ENCODE measurements at regions not wholly inside any gene's neighbourhood (a gene's known extent, or its start where the extent isn't known, plus 50 kb on each side); places are given as distances from the start of the nearest gene placed in this dataset.
"Not testable (repeated sequence)": the region's sequence is repeated elsewhere in the genome, so short reads cannot be mapped to it uniquely, and the experiment has no call there.

DNA sequence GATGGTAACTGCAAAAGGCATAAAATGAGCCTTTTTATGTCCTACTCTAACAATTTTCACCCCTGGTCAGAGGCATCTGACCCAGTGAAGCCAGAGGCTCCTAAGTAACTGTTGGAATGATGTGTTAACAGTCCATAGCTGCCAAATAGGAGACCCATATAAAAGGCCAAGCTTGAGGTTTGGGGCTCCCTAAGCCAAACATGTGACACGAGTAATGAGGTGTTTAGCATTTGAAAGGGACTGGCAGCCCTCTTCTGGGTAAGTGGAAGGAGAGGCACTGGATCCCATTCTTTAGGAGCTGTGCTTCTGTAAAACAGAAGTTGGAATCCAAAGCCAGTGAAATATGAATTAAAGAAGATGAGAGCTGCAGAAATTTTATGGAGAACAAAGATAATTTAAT lies 100.6 kb upstream of the PNPLA4 start:
- no peak for DNase-seq (ENCODE audit: low read depth in 2 of 3, low spot score in 2 of 3)

GRCh38 chrX:8025705-8026104 lies 98.5 kb upstream of the PNPLA4 start:
- no peak for DNase-seq (ENCODE audit: low read depth in 2 of 3, low spot score in 2 of 3)

DNA sequence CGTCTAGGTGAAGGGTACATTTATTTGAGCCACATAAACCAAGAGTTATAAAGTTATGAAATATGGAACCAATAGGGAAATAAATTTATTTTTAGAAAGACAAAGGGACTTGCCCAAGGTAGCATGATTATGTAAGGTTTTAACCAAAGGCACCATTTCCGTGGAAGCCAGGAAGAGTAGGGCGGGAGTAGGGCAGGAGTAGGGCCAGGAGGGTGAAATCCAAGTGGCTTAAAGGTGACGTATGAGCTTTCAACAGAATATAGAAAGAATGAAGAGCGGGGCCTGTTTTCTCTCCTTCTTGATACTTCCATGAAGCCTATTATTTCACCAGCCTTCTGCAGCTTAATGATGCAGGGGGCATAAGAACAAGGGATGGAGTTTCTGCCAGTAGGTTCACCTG lies 91.7 kb upstream of the PNPLA4 start:
- no peak for DNase-seq (ENCODE audit: low read depth in 2 of 3, low spot score in 2 of 3)

GRCh38 chrX:8010105-8010504 lies 82.9 kb upstream of the PNPLA4 start:
- no peak for DNase-seq (ENCODE audit: low read depth in 2 of 3, low spot score in 2 of 3)

DNA sequence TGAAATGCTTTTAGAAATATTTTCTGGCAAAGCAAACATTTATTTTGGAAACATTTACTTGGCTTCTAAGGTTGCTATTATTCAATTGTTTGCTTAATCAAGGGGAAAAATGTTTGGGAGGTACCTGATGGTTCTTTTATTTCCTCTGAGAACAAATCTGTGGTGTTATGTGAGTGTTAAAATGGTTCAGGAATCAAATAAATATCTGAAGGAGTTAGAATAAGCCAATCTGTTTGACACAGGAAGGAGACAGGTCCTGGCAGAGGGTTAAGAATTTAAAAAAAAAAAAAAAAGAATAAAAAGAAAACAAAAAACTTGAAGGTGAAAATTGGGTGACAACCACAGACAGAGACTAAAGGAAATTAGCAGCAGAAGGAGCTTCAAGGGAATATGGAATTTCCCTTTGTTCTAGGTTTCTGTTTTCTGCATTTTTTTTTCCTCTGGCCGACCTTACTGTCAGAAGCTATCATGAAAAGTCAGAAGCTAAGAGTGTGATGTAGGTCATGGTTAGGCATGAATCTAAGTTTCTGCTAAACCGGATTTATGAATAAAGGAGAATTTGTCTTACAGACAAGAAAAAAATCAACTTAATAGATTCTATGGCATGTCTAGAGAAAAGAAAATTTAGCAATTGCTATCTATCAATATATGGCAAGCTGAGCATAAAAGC lies 78.6 kb upstream of the PNPLA4 start:
- DNase-seq (ENCODE audit: low read depth in 2 of 3, low spot score in 2 of 3) = no peak

- DNase-seq (ENCODE audit: low read depth in 2 of 3, low spot score in 2 of 3) = no peak
These were observed 76.1 kb upstream of the PNPLA4 start for GRCh38 chrX:8003147-8003883.

DNA sequence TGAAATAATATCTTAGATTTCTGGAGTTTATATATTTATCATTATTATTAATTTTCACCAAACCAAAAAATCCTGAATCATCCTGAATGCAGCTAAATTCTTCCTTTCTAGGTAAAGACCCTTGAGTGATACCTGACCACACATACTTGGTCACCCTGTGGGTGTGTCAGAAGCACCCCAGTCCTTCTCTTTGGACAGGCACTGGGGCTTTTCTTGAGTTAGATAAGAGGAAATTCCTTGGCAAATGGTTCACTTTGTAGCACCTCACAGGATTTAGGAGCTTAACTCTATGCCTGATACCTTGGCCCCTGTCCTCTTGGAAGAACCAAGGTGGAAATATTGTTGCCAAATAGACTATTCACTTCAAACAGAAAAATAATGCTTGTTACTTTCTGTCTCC lies 69.6 kb upstream of the PNPLA4 start:
- DNase-seq (ENCODE audit: low read depth in 2 of 3, low spot score in 2 of 3) = no peak

GRCh38 chrX:7996414-7996813 lies 69.2 kb upstream of the PNPLA4 start:
- DNase-seq (ENCODE audit: low read depth in 2 of 3, low spot score in 2 of 3) = peak in 2 of 3 donors; percentile 1 to 54

DNA sequence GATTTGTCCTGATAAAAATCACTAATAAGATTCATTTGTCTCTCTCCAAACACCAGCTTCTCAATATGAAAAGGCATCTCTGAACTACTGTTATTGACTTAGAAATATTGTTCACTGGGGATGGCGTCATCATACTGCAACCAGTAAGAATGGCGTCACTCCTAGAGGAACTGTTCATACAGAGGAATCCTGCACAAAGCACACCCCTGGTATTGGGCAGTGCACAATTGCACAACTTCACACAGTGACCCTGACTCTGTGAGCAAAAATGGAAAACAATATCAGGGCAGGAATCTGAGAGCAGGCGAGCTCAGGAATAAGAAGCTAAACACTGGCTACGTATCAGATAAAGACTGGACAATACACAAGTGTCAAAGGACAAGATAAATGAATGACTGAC lies 66.7 kb upstream of the PNPLA4 start:
- DNase-seq (ENCODE audit: low read depth in 2 of 3, low spot score in 2 of 3) = no peak

GRCh38 chrX:7988013-7988759 lies 61.0 kb upstream of the PNPLA4 start:
- DNase-seq (ENCODE audit: low read depth in 2 of 3, low spot score in 2 of 3) = not testable (repeated sequence)

GRCh38 chrX:7987160-7988012 lies 60.2 kb upstream of the PNPLA4 start:
- DNase-seq (ENCODE audit: low read depth in 2 of 3, low spot score in 2 of 3) = peak in 1 of 3 donors; percentile 34

DNA sequence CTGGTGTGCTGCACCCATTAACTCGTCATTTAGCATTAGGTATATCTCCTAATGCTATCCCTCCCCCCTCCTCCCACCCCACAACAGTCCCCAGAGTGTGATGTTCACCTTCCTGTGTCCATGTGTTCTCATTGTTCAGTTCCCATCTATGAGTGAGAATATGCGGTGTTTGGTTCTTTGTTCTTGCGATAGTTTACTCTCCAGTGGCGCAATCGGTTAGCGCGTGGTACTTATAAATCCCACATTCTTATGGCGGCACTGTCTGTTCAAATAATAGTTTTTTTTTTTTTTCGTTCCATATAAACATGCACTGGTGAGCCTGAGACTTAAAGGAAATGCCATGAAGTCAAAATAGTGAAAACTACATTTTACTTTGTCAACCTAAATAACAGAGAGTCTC lies 59.5 kb upstream of the PNPLA4 start:
- not testable (repeated sequence) for DNase-seq (ENCODE audit: low read depth in 2 of 3, low spot score in 2 of 3)

- DNase-seq (ENCODE audit: low read depth in 2 of 3, low spot score in 2 of 3) = no peak
These were observed 58.4 kb upstream of the PNPLA4 start for GRCh38 chrX:7985568-7985967.

DNA sequence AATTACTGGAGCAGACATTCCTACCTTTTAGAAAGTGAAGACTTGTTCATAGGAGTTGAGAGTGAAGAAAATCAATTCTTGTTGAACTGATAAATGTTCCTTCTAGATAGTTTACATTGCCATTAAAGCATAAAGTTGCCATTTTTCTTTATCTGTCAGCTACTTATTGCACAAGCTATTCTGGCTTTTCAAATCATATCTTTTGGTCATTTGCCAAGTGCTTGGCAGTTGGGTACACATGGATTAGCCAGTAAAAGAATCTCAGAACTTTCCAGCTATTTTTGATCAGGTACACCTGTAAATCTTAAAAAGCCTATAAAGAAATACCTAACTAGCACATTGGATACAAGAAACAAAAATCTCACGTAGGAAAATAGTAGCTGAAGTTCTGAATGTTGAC lies 56.4 kb upstream of the PNPLA4 start:
- DNase-seq (ENCODE audit: low read depth in 2 of 3, low spot score in 2 of 3) = no peak
